NB4 (cell line): ENCODE measurements at regions not wholly inside any gene's neighbourhood (a gene's known extent, or its start where the extent isn't known, plus 50 kb on each side); places are given as distances from the start of the nearest gene placed in this dataset.
"Not testable (repeated sequence)": the region's sequence is repeated elsewhere in the genome, so short reads cannot be mapped to it uniquely, and the experiment has no call there.

Experiments used
- DNase-seq: peaks from one replicate; pipeline ENCODE4 v3.0.0; 2010; ENCODE audit warnings: low read depth
- H3K4me3 ChIP-seq: one replicate; pipeline ENCODE4 v1.5.1; 2011; ENCODE audit warnings: mild to moderate bottlenecking, low read depth, low read length, moderate library complexity
- MYC ChIP-seq: IDR thresholded peaks from 2 replicates; pipeline ENCODE4 v1.6.1; 2011; ENCODE audit warnings: low read depth, low read length
- POLR2A ChIP-seq: IDR thresholded peaks from 2 replicates; pipeline ENCODE4 v1.6.1; 2011; ENCODE audit warnings: mild to moderate bottlenecking; ENCODE audit not compliant: insufficient read length; ENCODE audit errors: extremely low read depth
- TF ChIP-seq, protein P1 (sequence below): IDR thresholded peaks from 2 replicates; pipeline ENCODE4 v1.6.1; 2011; ENCODE audit warnings: low read depth, low read length
- TF ChIP-seq, protein P2 (sequence below): IDR thresholded peaks from one replicate; pipeline ENCODE4 v1.5.1; 2012; ENCODE audit warnings: low read depth, low read length

DNA sequence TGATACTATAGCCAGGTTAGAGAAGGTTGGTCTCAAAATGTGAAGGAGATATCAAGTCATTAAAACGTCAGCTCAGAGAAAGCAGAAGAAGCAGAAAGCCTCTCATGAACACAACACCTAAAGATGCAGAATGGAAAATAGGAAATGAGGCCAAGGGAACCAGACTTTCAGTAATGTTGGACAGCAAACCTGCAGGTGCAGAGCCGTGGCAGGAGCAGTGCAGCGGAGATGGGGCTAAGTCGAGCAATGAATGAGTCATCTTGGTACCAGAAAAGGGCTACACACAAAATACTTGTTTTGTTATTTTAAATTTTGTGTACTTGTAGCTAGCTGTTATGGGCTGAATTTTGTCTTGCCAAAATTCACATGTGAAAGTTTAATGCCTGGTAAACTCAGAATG is 479.6 kb upstream of the POM121L12 start:
- H3K4me3 ChIP-seq: no peak overlapping the region
- TF ChIP-seq, protein P1, sequence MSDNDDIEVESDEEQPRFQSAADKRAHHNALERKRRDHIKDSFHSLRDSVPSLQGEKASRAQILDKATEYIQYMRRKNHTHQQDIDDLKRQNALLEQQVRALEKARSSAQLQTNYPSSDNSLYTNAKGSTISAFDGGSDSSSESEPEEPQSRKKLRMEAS: no peak
- TF ChIP-seq MYC: no peak
- TF ChIP-seq, protein P2, sequence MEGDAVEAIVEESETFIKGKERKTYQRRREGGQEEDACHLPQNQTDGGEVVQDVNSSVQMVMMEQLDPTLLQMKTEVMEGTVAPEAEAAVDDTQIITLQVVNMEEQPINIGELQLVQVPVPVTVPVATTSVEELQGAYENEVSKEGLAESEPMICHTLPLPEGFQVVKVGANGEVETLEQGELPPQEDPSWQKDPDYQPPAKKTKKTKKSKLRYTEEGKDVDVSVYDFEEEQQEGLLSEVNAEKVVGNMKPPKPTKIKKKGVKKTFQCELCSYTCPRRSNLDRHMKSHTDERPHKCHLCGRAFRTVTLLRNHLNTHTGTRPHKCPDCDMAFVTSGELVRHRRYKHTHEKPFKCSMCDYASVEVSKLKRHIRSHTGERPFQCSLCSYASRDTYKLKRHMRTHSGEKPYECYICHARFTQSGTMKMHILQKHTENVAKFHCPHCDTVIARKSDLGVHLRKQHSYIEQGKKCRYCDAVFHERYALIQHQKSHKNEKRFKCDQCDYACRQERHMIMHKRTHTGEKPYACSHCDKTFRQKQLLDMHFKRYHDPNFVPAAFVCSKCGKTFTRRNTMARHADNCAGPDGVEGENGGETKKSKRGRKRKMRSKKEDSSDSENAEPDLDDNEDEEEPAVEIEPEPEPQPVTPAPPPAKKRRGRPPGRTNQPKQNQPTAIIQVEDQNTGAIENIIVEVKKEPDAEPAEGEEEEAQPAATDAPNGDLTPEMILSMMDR: no peak
- no peak for TF ChIP-seq POLR2A
- DNase-seq: no peak

DNA sequence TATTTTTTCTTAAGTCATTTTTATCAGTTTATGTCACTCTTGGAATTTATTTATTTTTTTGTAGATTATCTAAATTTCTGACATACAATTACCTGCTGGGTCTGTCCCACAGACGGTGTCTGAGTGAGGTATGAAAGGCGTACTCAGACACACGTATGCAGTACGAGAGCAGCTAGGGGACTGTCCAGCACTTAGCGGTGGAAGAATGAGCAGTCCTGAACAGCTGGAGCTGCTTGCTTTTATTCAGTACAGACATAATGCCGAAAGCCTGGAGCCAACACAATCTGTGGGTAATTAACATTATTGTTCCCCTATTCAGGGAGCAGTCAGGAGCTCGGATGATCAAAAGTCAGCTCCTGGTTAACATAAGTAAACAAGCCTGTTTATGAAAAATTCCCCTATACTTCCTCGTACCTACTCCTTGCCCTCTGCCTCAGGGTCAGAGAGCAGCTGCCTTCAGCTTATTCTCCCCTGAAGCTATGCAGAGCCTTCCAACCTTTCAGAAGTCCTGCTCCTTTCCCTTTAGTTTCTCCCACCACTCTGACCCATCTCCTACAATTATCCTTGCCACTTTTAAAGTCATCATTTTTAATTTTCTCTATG is 488.0 kb upstream of the POM121L12 start:
- DNase-seq: no peak
- no peak overlapping the region for H3K4me3 ChIP-seq
- no peak for TF ChIP-seq POLR2A
- TF ChIP-seq MYC: no peak
- TF ChIP-seq, protein P2: no peak
- TF ChIP-seq, protein P1: no peak

DNA sequence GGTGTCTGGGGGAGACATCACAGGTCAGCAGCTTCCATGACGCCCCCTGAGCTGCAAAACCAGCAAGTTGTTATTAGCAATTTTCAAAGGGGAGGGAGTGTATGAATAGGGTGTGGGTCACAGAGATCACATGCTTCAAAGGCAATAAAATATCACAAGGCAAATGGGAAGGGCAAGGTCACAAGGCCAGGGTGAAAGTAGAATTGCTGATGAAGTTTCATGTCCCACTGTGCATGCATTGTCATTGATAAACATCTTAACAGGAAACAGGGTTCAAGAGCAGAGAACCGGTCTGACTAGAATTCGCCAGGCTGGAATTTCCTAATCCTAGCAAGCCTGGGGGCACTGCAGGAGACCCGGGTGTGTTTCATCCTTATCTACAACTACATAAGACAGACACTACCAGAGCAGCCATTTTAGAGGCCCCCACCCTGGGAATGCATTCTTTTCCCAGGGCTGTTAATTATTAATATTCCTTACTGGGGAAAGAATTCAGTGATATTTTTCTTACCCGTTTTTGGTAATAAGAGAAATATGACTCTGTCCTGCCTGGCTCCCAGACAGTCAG is 494.2 kb upstream of the POM121L12 start:
- not testable (repeated sequence) for H3K4me3 ChIP-seq, DNase-seq

DNA sequence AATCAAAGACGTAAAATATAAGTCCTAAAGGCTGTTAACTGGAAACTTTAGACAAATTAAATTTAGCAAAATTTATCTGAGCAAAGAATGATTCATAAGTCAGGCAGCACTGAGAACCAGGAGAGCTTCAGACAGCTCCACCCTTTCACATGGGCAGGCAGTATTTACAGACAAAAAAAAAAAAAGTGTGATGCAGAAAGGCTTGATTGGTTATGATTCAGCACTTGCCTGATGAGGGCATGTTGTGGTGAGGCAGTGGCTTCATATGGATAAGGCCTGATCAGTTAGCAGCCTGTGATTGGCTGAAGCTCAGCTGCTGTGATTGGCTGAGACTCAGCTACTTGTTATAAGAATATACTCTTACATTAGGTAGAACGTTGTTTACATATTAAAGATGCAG is 495.4 kb upstream of the POM121L12 start:
- DNase-seq: peak; percentile 9
- no peak overlapping the region for H3K4me3 ChIP-seq
- TF ChIP-seq, protein P2: no peak
- TF ChIP-seq POLR2A (no peak), MYC (no peak)
- TF ChIP-seq, protein P1: no peak

DNA sequence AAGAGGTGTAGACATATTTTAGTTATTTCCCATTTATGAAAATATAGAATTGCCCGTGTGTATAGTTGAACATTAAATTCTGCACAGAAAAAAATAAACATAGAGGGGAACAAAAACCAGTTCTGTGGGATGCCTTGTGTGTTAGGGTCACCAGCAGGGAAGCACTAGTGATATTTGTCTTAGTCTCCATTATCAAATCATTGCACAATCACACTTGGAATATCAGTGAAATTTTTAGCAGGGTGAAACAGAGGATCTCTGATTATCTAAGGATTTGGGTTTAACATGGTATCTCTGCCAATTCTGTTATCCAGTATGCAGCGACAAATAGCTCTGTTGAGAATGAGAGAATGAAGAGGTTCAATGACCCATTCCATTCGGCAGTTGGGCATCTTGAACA is 496.0 kb upstream of the POM121L12 start:
- TF ChIP-seq, protein P2: no peak
- no peak for TF ChIP-seq POLR2A
- TF ChIP-seq MYC: no peak
- TF ChIP-seq, protein P1: no peak

DNA sequence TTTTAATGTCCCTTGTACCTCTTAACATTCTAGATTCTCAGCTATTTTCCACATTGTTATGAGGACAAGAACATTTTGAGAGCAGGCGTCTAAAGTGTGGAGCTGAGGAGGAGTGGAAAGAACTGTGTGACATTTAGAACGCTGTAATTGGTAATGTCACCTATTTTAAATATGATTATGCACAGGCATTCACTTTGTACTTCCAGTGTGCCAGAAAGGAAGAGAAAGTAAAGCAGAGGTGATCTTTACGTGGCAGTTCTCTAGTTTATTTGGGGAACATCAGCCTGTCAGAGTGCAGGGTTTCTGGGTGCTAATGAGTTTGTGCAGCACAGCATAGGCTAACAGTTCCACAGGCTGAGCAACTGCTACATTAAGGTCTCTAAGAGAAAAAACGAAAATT is 498.4 kb upstream of the POM121L12 start:
- TF ChIP-seq POLR2A (no peak), MYC (no peak)
- TF ChIP-seq, protein P2: no peak
- TF ChIP-seq, protein P1: no peak
- no peak for DNase-seq
- H3K4me3 ChIP-seq: no peak overlapping the region

More for the DNA sequence above, 496.0 kb upstream of the POM121L12 start:
- no peak overlapping the region for H3K4me3 ChIP-seq
- DNase-seq: no peak
